ENCODE measurements at regions not wholly inside any gene's neighbourhood (a gene's known extent, or its start where the extent isn't known, plus 50 kb on each side); places are given as distances from the start of the nearest gene placed in this dataset.

DNA sequence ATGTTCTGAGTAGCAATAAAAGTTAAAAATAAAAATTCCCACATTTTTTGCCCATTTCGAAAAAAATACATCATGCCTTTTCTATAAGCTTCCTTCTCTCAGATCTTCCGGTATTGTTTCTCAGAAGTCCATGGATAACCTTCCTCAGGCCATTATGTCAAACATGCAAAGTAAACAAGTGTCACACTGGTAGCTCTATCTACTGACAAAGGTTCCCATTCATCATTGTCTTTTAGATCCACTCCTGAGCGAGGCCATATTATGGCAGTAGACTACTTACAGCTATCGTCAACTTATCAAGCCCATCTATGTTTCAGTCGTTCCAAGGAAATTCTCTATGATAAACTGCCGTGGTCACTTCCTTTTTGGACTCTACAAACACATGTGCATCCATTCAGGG is 1068.2 kb downstream of the GLUD2 start:
- TF ChIP-seq EZH2phosphoT487 (conservative IDR thresholded peaks at IDR 0.05; ENCODE audit: low read length), result no peak
- TF ChIP-seq, protein P1, sequence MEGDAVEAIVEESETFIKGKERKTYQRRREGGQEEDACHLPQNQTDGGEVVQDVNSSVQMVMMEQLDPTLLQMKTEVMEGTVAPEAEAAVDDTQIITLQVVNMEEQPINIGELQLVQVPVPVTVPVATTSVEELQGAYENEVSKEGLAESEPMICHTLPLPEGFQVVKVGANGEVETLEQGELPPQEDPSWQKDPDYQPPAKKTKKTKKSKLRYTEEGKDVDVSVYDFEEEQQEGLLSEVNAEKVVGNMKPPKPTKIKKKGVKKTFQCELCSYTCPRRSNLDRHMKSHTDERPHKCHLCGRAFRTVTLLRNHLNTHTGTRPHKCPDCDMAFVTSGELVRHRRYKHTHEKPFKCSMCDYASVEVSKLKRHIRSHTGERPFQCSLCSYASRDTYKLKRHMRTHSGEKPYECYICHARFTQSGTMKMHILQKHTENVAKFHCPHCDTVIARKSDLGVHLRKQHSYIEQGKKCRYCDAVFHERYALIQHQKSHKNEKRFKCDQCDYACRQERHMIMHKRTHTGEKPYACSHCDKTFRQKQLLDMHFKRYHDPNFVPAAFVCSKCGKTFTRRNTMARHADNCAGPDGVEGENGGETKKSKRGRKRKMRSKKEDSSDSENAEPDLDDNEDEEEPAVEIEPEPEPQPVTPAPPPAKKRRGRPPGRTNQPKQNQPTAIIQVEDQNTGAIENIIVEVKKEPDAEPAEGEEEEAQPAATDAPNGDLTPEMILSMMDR (IDR thresholded peaks at IDR 0.05; ENCODE audit: insufficient read depth, low read length, poor library complexity, severe bottlenecking), result no peak
- Histone ChIP-seq H3K4me2 (ENCODE audit: low read depth, low read length, poor library complexity, severe bottlenecking) (no peak overlapping the region), H3K79me2 (ENCODE audit: insufficient read depth, low read length) (no peaks in the 10 kb centered on the region), H3K36me3 (ENCODE audit: low read length) (no peaks in the 10 kb centered on the region), H3K27ac (ENCODE audit: low read depth, low read length) (no peak overlapping the region), H4K20me1 (ENCODE audit: low read depth, low read length) (no peaks in the 10 kb centered on the region), H3K9me2 (replicated peaks; ENCODE audit: insufficient read depth, low read length) (no peaks in the 10 kb centered on the region), H3K9me3 (ENCODE audit: insufficient read depth, low read length) (no peaks in the 10 kb centered on the region), H2AFZ (ENCODE audit: low read depth, low read length, severe bottlenecking) (no peak overlapping the region), H3K4me3 (ENCODE audit: insufficient read depth, low read length, poor library complexity, severe bottlenecking) (no peak overlapping the region), H3F3A (ENCODE audit: insufficient read depth) (no peaks in the 10 kb centered on the region), H3K9ac (ENCODE audit: low read length) (no peak overlapping the region), H3K27me3 (ENCODE audit: low read length) (no peaks in the 10 kb centered on the region)

DNA sequence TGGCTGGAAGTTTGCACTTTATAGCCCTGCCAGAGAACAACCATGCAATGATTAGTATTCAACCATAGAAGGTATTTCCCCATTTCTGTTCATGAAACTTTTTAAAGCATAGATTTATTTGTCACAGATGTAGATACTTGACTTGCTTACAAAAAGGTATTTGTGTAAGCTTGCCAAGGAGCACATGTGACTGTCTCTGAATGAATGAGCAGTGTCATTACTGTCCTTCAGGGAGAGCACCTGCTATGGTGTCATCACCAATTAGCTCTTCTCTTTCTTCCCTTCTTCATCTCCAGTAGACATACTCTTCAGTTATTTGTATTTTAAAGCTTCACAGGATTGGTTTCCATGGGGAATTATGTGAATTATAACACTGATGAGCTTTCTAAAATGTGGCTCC is 1064.7 kb upstream of the GRIA3 start:
- Histone ChIP-seq H3K9me2 (replicated peaks; ENCODE audit: insufficient read depth, low read length) (no peaks in the 10 kb centered on the region), H3K27ac (ENCODE audit: low read depth, low read length) (no peak overlapping the region), H3K9ac (ENCODE audit: low read length) (no peak overlapping the region), H3K4me3 (ENCODE audit: insufficient read depth, low read length, poor library complexity, severe bottlenecking) (no peak overlapping the region), H3F3A (ENCODE audit: insufficient read depth) (no peaks in the 10 kb centered on the region), H3K36me3 (ENCODE audit: low read length) (no peaks in the 10 kb centered on the region), H3K79me2 (ENCODE audit: insufficient read depth, low read length) (no peaks in the 10 kb centered on the region), H3K4me2 (ENCODE audit: low read depth, low read length, poor library complexity, severe bottlenecking) (no peak overlapping the region), H3K27me3 (ENCODE audit: low read length) (no peaks in the 10 kb centered on the region), H4K20me1 (ENCODE audit: low read depth, low read length) (no peaks in the 10 kb centered on the region), H3K9me3 (ENCODE audit: insufficient read depth, low read length) (no peaks in the 10 kb centered on the region), H2AFZ (ENCODE audit: low read depth, low read length, severe bottlenecking) (no peak overlapping the region)
- TF ChIP-seq, protein P1 (IDR thresholded peaks at IDR 0.05; ENCODE audit: insufficient read depth, low read length, poor library complexity, severe bottlenecking), result no peak
- no peak for TF ChIP-seq EZH2phosphoT487 (conservative IDR thresholded peaks at IDR 0.05; ENCODE audit: low read length)

DNA sequence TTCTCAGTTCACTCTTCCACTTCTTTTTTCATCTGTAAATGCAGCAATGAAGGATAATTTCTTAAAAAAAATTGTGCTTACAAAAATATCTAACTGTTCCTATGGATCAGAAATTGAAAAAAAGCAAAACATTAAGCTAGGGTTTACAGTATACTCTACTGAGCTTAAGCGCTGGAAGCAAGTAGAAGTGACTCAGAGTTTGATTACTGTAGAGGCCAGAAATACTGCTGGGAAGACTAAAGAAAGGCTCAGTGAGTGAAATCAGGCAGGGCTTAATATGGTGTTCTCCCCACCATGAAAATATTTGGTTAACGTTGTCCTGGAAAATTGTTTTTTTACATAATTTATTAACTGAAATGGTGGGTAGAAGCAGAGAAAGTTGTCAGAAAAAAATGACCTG is 1061.8 kb upstream of the GRIA3 start:
- Histone ChIP-seq H3K9me3 (ENCODE audit: insufficient read depth, low read length) (no peaks in the 10 kb centered on the region), H2AFZ (ENCODE audit: low read depth, low read length, severe bottlenecking) (no peak overlapping the region), H3K4me2 (ENCODE audit: low read depth, low read length, poor library complexity, severe bottlenecking) (no peak overlapping the region), H3K9me2 (replicated peaks; ENCODE audit: insufficient read depth, low read length) (no peaks in the 10 kb centered on the region), H3K27ac (ENCODE audit: low read depth, low read length) (no peak overlapping the region), H3K4me3 (ENCODE audit: insufficient read depth, low read length, poor library complexity, severe bottlenecking) (no peak overlapping the region), H3K9ac (ENCODE audit: low read length) (no peak overlapping the region), H3F3A (ENCODE audit: insufficient read depth) (no peaks in the 10 kb centered on the region), H3K27me3 (ENCODE audit: low read length) (no peaks in the 10 kb centered on the region), H4K20me1 (ENCODE audit: low read depth, low read length) (no peaks in the 10 kb centered on the region), H3K36me3 (ENCODE audit: low read length) (no peaks in the 10 kb centered on the region), H3K79me2 (ENCODE audit: insufficient read depth, low read length) (no peaks in the 10 kb centered on the region)
- no peak for TF ChIP-seq EZH2phosphoT487 (conservative IDR thresholded peaks at IDR 0.05; ENCODE audit: low read length)
- TF ChIP-seq, protein P1 (IDR thresholded peaks at IDR 0.05; ENCODE audit: insufficient read depth, low read length, poor library complexity, severe bottlenecking), result no peak
